ENCODE measurements at regions not wholly inside any gene's neighbourhood (a gene's known extent, or its start where the extent isn't known, plus 50 kb on each side); places are given as distances from the start of the nearest gene placed in this dataset.

DNA sequence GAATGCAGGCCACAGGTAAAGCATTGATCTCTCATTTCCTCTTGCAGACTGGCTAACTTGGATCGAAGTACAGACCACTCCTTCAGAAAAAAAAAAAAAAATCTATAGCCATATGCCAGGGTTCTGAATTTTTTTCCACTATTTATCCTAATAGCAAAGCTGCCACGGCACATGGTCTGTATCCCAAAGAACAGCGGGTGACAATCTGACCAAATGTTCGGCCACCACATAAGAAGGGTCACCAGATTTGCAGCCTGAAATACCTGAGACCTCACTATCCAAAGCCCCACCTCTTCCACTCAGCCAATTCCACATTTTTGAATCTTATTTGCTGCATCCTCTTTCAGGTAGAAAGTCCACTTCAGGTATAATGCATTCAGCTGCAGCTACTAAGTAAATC, 55.6 kb upstream of the RGS7 start:
- intact Hi-C loops (cut with micrococcal nuclease; ENCODE audit: unreplicated experiment) (no loop called here), in situ Hi-C loops (cut with HindIII; ENCODE audit: low pct_unique_long_range_greater_than_20kb, low sequenced_read_pairs) (no loop called here)
- Histone ChIP-seq H3K4me3 (ENCODE audit: low read depth in 2 of 2, low read length in 2 of 2) (no peak overlapping the region), H3K27me3 (ENCODE audit: control insufficient read depth, insufficient read depth, low read length) (no peaks in the 10 kb centered on the region), H3K4me1 (ENCODE audit: control insufficient read depth, insufficient read depth, low read length) (no peaks in the 10 kb centered on the region), H3K27ac (ENCODE audit: low read length) (no peak overlapping the region), H3K36me3 (ENCODE audit: control insufficient read depth, insufficient read depth, low read length) (no peaks in the 10 kb centered on the region), H3K9me3 (ENCODE audit: control insufficient read depth, insufficient read depth, low read depth, low read length) (no peaks in the 10 kb centered on the region)
- ChIA-PET CTCF (no interaction called here), POLR2A (no interaction called here)
- no TSS peak for BruUV-seq (replicated peaks)
- DNase-seq (ENCODE audit: low read depth, low spot score) (no peak), ATAC-seq (no peak)
- TF ChIP-seq, protein P1, sequence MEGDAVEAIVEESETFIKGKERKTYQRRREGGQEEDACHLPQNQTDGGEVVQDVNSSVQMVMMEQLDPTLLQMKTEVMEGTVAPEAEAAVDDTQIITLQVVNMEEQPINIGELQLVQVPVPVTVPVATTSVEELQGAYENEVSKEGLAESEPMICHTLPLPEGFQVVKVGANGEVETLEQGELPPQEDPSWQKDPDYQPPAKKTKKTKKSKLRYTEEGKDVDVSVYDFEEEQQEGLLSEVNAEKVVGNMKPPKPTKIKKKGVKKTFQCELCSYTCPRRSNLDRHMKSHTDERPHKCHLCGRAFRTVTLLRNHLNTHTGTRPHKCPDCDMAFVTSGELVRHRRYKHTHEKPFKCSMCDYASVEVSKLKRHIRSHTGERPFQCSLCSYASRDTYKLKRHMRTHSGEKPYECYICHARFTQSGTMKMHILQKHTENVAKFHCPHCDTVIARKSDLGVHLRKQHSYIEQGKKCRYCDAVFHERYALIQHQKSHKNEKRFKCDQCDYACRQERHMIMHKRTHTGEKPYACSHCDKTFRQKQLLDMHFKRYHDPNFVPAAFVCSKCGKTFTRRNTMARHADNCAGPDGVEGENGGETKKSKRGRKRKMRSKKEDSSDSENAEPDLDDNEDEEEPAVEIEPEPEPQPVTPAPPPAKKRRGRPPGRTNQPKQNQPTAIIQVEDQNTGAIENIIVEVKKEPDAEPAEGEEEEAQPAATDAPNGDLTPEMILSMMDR (IDR thresholded peaks at IDR 0.05), result no peak

DNA sequence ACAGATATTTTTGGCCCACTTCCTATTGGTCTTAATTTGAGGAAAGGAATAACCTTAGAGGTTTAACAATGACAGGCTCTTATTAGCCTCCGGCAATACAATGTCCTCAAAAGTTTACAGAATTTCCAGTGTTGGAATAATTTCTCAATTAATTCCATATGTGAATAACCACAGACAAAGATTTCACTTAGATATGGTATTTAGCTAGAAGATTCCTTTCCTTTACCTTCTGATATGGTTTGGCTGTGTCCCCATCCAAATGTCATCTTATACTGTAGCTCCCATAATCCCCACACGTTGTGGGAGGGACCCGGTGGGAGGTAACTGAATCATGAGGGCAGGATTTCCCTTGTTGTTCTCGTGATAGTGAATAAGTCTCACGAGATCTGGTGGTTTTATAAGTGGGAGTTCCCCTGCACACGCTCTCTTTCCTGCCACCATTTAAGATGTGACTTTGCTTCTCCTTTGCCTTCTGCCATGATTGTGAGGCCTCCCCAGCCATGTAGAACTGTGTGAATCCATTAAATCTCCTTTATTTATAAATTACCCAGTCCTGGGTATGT, 54.9 kb upstream of the RGS7 start:
- ATAC-seq (no peak), DNase-seq (ENCODE audit: low read depth, low spot score) (no peak)
- Histone ChIP-seq H3K9me3 (ENCODE audit: control insufficient read depth, insufficient read depth, low read depth, low read length) (no peaks in the 10 kb centered on the region), H3K4me1 (ENCODE audit: control insufficient read depth, insufficient read depth, low read length) (no peaks in the 10 kb centered on the region), H3K36me3 (ENCODE audit: control insufficient read depth, insufficient read depth, low read length) (no peaks in the 10 kb centered on the region), H3K27me3 (ENCODE audit: control insufficient read depth, insufficient read depth, low read length) (no peaks in the 10 kb centered on the region; the same call in none of the 2 replicates), H3K4me3 (ENCODE audit: low read depth in 2 of 2, low read length in 2 of 2) (no peak overlapping the region), H3K27ac (ENCODE audit: low read length) (no peak overlapping the region)
- intact Hi-C loops (cut with micrococcal nuclease; ENCODE audit: unreplicated experiment) (no loop called here), in situ Hi-C loops (cut with HindIII; ENCODE audit: low pct_unique_long_range_greater_than_20kb, low sequenced_read_pairs) (no loop called here)
- POLR2A ChIA-PET, result no interaction called here
- no peak for TF ChIP-seq SIN3A (IDR thresholded peaks at IDR 0.05; ENCODE audit: borderline replicate concordance, insufficient read depth, low read depth, low read length)
- TF ChIP-seq, protein P2, sequence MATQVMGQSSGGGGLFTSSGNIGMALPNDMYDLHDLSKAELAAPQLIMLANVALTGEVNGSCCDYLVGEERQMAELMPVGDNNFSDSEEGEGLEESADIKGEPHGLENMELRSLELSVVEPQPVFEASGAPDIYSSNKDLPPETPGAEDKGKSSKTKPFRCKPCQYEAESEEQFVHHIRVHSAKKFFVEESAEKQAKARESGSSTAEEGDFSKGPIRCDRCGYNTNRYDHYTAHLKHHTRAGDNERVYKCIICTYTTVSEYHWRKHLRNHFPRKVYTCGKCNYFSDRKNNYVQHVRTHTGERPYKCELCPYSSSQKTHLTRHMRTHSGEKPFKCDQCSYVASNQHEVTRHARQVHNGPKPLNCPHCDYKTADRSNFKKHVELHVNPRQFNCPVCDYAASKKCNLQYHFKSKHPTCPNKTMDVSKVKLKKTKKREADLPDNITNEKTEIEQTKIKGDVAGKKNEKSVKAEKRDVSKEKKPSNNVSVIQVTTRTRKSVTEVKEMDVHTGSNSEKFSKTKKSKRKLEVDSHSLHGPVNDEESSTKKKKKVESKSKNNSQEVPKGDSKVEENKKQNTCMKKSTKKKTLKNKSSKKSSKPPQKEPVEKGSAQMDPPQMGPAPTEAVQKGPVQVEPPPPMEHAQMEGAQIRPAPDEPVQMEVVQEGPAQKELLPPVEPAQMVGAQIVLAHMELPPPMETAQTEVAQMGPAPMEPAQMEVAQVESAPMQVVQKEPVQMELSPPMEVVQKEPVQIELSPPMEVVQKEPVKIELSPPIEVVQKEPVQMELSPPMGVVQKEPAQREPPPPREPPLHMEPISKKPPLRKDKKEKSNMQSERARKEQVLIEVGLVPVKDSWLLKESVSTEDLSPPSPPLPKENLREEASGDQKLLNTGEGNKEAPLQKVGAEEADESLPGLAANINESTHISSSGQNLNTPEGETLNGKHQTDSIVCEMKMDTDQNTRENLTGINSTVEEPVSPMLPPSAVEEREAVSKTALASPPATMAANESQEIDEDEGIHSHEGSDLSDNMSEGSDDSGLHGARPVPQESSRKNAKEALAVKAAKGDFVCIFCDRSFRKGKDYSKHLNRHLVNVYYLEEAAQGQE (IDR thresholded peaks at IDR 0.05; ENCODE audit: insufficient read depth in 1 of 2, low read depth in 2 of 2, low read length in 1 of 2), result no peak
- TF ChIP-seq, protein P1 (IDR thresholded peaks at IDR 0.05), result no peak
- TF ChIP-seq POLR2AphosphoS5 (IDR thresholded peaks at IDR 0.05; ENCODE audit: low read depth, low read length), result no peak
- TF ChIP-seq TCF7L2 (IDR thresholded peaks at IDR 0.05; ENCODE audit: low read depth, low read length), result no peak
- CTCF ChIA-PET, result no interaction called here
- BruUV-seq (replicated peaks), result no TSS peak

Measured in Panc1 (cell line).